Small intestine (tissue), 7 donors: ENCODE measurements at regions not wholly inside any gene's neighbourhood (a gene's known extent, or its start where the extent isn't known, plus 50 kb on each side); places are given as distances from the start of the nearest gene placed in this dataset.

Experiments
- DNase-seq, 2 donors: peaks; one replicate each; pipeline versions ENCODE4 v3.0.0 to v3.0.0-alpha.2; 2013
- FAIRE-seq: peaks from 2 replicates; lab custom pipeline; 2012; peaks lifted over from hg19 to GRCh38; lab: Jason Lieb, UNC
- H3K27ac ChIP-seq, 3 donors: one replicate each; pipeline ENCODE4 v1.5.1; 2013; ENCODE audit warnings: low read length in 2 of 3, mild to moderate bottlenecking in 2 of 3, control low read depth in 1 of 3, inconsistent platforms in 1 of 3, low read depth in 1 of 3, moderate library complexity in 1 of 3
- H3K27me3 ChIP-seq, 3 donors: one replicate each; pipeline ENCODE4 v1.6.1; 2013; ENCODE audit warnings: low read length in 3 of 3, inconsistent platforms in 1 of 3; ENCODE audit not compliant: control insufficient read depth in 3 of 3, insufficient read depth in 3 of 3
- H3K36me3 ChIP-seq, 3 donors: one replicate each; pipeline ENCODE4 v1.6.1; 2013; ENCODE audit warnings: low read length in 3 of 3, inconsistent platforms in 1 of 3, low read depth in 1 of 3, mild to moderate bottlenecking in 1 of 3, moderate library complexity in 1 of 3; ENCODE audit not compliant: control insufficient read depth in 3 of 3, insufficient read depth in 2 of 3
- H3K4me1 ChIP-seq, 3 donors: one replicate each; pipeline ENCODE4 v1.6.1; 2013; ENCODE audit warnings: low read length in 2 of 3, inconsistent platforms in 1 of 3, low read depth in 1 of 3, mild to moderate bottlenecking in 1 of 3, moderate library complexity in 1 of 3; ENCODE audit not compliant: control insufficient read depth in 3 of 3, insufficient read depth in 2 of 3
- H3K4me3 ChIP-seq, 3 donors: one replicate each; pipeline ENCODE4 v1.5.1; 2013; ENCODE audit warnings: low read length in 3 of 3, control low read depth in 1 of 3, inconsistent platforms in 1 of 3, low read depth in 1 of 3, mild to moderate bottlenecking in 1 of 3, moderate library complexity in 1 of 3
- H3K9me3 ChIP-seq, 2 donors: one replicate each; pipeline ENCODE4 v1.6.1; 2013; ENCODE audit warnings: low read depth in 1 of 2, low read length in 1 of 2; ENCODE audit not compliant: control insufficient read depth in 2 of 2, insufficient read depth in 1 of 2
- WGBS, 3 donors: extraction: QIAGEN DNeasy Blood & Tissue Kit; methylation state at CpG; one replicate each; pipeline ENCODE4 v1.1.7; 2013; 5-methylcytosine and 5-hydroxymethylcytosine counted together
- donor health status: healthy with polysubstance abuse.
- donor health status: control.
- donor health status: control.
- donor health status: Bipolar disorder and iron deficiency.
- donor health status: healthy.

DNA sequence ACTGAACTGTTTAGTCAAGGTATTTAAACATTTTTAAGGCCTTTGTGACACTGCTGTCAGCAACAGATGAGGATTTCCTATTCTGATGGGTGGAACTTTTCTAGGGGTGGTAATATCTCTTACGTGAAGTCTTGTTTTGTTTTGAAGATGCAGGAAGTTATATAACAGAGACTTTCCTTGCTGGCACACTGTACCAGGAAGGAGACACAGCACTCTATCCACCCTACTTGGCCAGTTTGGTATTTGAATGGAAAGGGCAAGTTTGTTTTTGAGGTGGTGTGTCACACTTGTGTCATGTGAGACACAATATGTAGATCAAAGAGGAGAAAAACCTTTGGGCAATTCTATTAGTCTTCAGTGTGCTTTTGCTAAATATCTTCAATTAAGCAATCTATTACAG lies 51.6 kb upstream of the SRP54 start:
- peak in 1 of 2 donors; percentile 40 for DNase-seq

GRCh38 chr14:34930591-34931091 lies 52.2 kb upstream of the SRP54 start:
- Histone ChIP-seq H3K4me1 (no peaks in the 10 kb centered on the region), H3K27ac (peak overlapping the region in 1 of 3 donors; percentile 78), H3K36me3 (no peaks in the 10 kb centered on the region), H3K4me3 (no peak overlapping the region), H3K9me3 (no peaks in the 10 kb centered on the region), H3K27me3 (no peaks in the 10 kb centered on the region)
- FAIRE-seq = no peak
- peak; percentile 5 to 25 for DNase-seq
- WGBS, 3 donors = 37 to 63% (median 56%) methylated on average over 4 of the region's 4 CpGs

More for the DNA sequence above, 51.6 kb upstream of the SRP54 start:
- H3K27me3 ChIP-seq = no peaks in the 10 kb centered on the region
- H3K9me3 ChIP-seq = no peaks in the 10 kb centered on the region
- H3K4me1 ChIP-seq = no peaks in the 10 kb centered on the region
- H3K4me3 ChIP-seq = no peak overlapping the region
- no peaks in the 10 kb centered on the region for H3K36me3 ChIP-seq
- 17 to 30% (median 19%) methylated on average over 1 of the region's 1 CpG for WGBS, 3 donors
- peak overlapping the region in 1 of 3 donors; percentile 55 for H3K27ac ChIP-seq
- FAIRE-seq = no peak

DNA sequence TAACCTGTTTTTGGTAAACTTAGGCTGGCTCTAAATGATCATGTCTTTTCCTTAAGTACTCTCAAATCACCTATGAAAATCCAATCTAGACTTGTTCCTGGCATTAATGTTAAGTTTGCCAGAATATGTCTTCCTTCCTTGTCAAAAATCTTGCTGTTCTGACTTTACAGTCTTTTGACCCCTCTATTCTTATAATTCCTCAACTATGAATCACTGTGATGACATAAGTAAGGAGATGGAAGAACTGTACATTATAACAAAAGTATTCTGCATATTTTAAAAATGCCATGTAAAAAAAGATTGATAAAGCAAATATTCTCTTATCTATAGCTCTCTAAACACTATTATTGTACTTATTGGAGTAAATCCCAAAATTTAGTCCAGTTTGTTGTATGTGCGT lies 51.4 kb upstream of the BAZ1A start:
- Histone ChIP-seq H3K27me3 (no peaks in the 10 kb centered on the region), H3K4me3 (no peak overlapping the region), H3K36me3 (no peaks in the 10 kb centered on the region), H3K4me1 (no peaks in the 10 kb centered on the region), H3K9me3 (no peaks in the 10 kb centered on the region), H3K27ac (no peak overlapping the region)
- DNase-seq (no peak), FAIRE-seq (no peak)
- 95 to 100% (median 98%) methylated on average over 1 of the region's 1 CpG for WGBS, 3 donors
